Liver (tissue), 8 donors: ENCODE measurements at regions not wholly inside any gene's neighbourhood (a gene's known extent, or its start where the extent isn't known, plus 50 kb on each side); places are given as distances from the start of the nearest gene placed in this dataset.

Source experiments
- DNase-seq: peaks from one replicate; pipeline ENCODE4 v3.0.0-alpha.2; 2017; ENCODE audit warnings: low spot score
- H3K27ac ChIP-seq, 2 donors: one replicate each; pipeline ENCODE4 v1.7.0; 2013; ENCODE audit warnings: inconsistent platforms in 2 of 2, low read length in 2 of 2, control low read depth in 1 of 2, low read depth in 1 of 2, mild to moderate bottlenecking in 1 of 2
- H3K27me3 ChIP-seq, 4 donors: one replicate each; pipeline versions ENCODE4 v1.6.1 to v1.7.0; 2013; ENCODE audit warnings: low read length in 3 of 4, inconsistent platforms in 1 of 4, mild to moderate bottlenecking in 1 of 4, moderate library complexity in 1 of 4; ENCODE audit not compliant: control insufficient read depth in 4 of 4, insufficient read depth in 4 of 4
- H3K36me3 ChIP-seq, 4 donors: one replicate each; pipeline versions ENCODE4 v1.6.1 to v1.7.0; 2013; ENCODE audit warnings: low read length in 3 of 4, mild to moderate bottlenecking in 3 of 4, low read depth in 1 of 4, moderate library complexity in 1 of 4; ENCODE audit not compliant: control insufficient read depth in 4 of 4, insufficient read depth in 3 of 4
- H3K4me1 ChIP-seq, 4 donors: one replicate each; pipeline versions ENCODE4 v1.6.1 to v1.7.0; 2013; ENCODE audit warnings: low read length in 3 of 4, mild to moderate bottlenecking in 3 of 4, moderate library complexity in 1 of 4; ENCODE audit not compliant: control insufficient read depth in 4 of 4, insufficient read depth in 4 of 4
- H3K4me3 ChIP-seq, 3 donors: one replicate each; pipeline versions ENCODE4 v1.6.1 to v1.7.0; 2013; ENCODE audit warnings: low read length in 3 of 3, control low read depth in 1 of 3, low read depth in 1 of 3, mild to moderate bottlenecking in 1 of 3
- H3K9ac ChIP-seq, 2 donors: one replicate each; pipeline ENCODE4 v1.7.0; 2013; ENCODE audit warnings: low read length in 2 of 2, mild to moderate bottlenecking in 2 of 2, moderate library complexity in 2 of 2, control low read depth in 1 of 2, low read depth in 1 of 2
- H3K9me3 ChIP-seq, 4 donors: one replicate each; pipeline versions ENCODE4 v1.6.1 to v1.7.0; 2013; ENCODE audit warnings: low read length in 3 of 4; ENCODE audit not compliant: control insufficient read depth in 4 of 4
- EGR1 ChIP-seq, 2 donors: IDR thresholded peaks; 2 replicates each; pipeline ENCODE4 v1.6.1; 2016 to 2018; ENCODE audit warnings: antibody characterized with exemption in 2 of 2, low read depth in 2 of 2
- FOXA1 ChIP-seq: IDR thresholded peaks from 2 replicates; pipeline ENCODE4 v1.6.1; 2016; ENCODE audit warnings: antibody characterized with exemption
- FOXA2 ChIP-seq: IDR thresholded peaks from 2 replicates; pipeline ENCODE4 v1.6.1; 2016; ENCODE audit warnings: antibody characterized with exemption
- HNF4A ChIP-seq, 2 donors: conservative IDR thresholded peaks; 2 replicates each; pipeline ENCODE4 v1.6.1; 2016; ENCODE audit warnings: antibody characterized with exemption in 2 of 2, mild to moderate bottlenecking in 2 of 2
- NR2F2 ChIP-seq: IDR thresholded peaks from 2 replicates; pipeline ENCODE4 v1.6.1; 2016; ENCODE audit warnings: antibody characterized with exemption
- RAD21 ChIP-seq, 2 donors: IDR thresholded peaks; 2 replicates each; pipeline ENCODE4 v1.6.1; 2016; ENCODE audit warnings: antibody characterized with exemption in 2 of 2, mild to moderate bottlenecking in 2 of 2
- SP1 ChIP-seq: IDR thresholded peaks from 2 replicates; pipeline ENCODE4 v1.6.1; 2018; ENCODE audit warnings: antibody characterized with exemption, mild to moderate bottlenecking
- YY1 ChIP-seq: IDR thresholded peaks from 2 replicates; pipeline ENCODE4 v1.6.1; 2016; ENCODE audit warnings: antibody characterized with exemption, mild to moderate bottlenecking
- WGBS: extraction: QIAGEN DNeasy Blood & Tissue Kit; methylation state at CpG from one replicate; pipeline ENCODE4 v1.1.7; 2013; 5-methylcytosine and 5-hydroxymethylcytosine counted together
- TF ChIP-seq, protein P1 (sequence below): IDR thresholded peaks from 2 replicates; pipeline ENCODE4 v1.6.1; 2016; ENCODE audit warnings: antibody characterized with exemption
- TF ChIP-seq, protein P2 (sequence below): IDR thresholded peaks from 2 replicates; pipeline ENCODE4 v1.6.1; 2016; ENCODE audit warnings: antibody characterized with exemption
- TF ChIP-seq, protein P3 (sequence below): fragments of 150-350 bp; IDR thresholded peaks from 2 replicates; pipeline ENCODE4 v1.5.1; 2017; ENCODE audit warnings: improper control_type of control experiment, low read depth, low read length; ENCODE audit not compliant: missing input control
- donor health status: healthy.
- donor health status: healthy.
- donor health status: healthy.
- donor health status: healthy.
- donor health status: healthy.

DNA sequence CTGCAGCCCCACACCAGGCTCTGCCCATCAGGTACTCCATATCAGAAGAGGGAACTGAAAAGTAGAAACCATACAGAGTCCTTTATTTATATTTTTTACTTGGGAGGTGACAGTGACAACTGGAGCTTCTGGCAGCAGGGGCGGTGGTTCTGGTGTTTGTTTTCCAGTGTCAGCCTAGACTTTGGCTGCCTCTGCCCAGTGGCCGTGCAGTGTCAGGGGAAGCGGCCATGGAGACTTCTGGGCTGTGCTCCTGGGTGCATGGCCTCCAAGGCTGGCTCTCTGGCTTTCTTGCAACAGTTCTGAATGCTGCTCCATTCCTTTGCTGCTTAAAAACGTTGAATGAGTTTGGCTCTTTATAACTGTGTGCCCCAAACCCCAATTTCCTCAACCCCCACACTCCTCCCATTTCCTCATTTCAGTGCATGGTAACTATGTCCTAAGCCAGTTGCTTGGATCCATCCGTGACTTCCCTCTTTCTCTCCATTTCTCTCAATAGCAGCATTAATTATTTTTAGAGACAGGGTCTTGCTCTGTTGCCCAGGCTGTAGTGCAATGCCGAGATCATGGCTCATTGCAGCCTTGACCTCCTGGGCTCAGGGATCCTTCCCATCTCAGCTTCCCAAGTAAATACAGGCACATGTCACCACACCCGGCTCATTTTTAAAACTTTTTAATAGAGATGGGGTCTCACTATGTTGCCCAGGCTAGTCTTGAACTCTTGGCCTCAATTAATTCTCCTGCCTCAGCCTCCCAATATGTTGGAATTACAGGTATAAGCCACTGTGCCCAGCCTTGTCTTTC lies 141.1 kb upstream of the SGK1 start:
- Histone ChIP-seq H3K27me3 (no peaks in the 10 kb centered on the region), H3K9ac (no peak overlapping the region), H3K9me3 (no peaks in the 10 kb centered on the region), H3K4me3 (no peak overlapping the region), H3K36me3 (peaks cover 0 to 1% (median 0%) of the 10 kb centered on the region in 4 donors), H3K4me1 (peaks cover 0 to 3% (median 0%) of the 10 kb centered on the region in 4 donors), H3K27ac (no peak overlapping the region)
- DNase-seq: no peak
- WGBS: 67% methylated on average over 7 of the region's 7 CpGs
- TF ChIP-seq HNF4A (conservative IDR thresholded peaks at IDR 0.05) (no peak), YY1 (peak; percentile 29), SP1 (no peak), EGR1 (IDR thresholded peaks at IDR 0.05; ENCODE audit: low read depth in 2 of 2) (no peak)
- TF ChIP-seq, protein P1, sequence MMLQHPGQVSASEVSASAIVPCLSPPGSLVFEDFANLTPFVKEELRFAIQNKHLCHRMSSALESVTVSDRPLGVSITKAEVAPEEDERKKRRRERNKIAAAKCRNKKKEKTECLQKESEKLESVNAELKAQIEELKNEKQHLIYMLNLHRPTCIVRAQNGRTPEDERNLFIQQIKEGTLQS: no peak

DNA sequence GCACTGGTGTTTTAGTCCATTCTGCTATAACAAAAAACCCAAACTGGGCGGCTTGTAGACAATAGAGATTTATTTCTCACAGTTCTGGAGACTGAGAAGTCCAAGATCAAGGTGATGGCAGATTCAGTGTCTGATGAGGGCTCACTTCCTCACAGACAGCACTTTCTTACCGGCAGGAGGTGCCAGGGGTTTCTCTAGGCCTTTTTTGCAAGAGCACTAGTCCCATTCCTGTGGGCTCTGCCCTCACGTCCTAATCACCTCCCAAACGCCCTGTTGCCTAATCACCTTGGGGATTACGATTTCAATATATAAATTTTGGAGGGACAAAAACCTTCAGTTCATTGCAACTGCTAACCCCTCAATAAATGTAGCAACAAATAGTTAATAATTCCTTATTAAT lies 140.0 kb upstream of the SGK1 start:
- Histone ChIP-seq H3K4me3 (no peak overlapping the region), H3K36me3 (peaks cover 0 to 1% (median 0%) of the 10 kb centered on the region in 4 donors), H3K27ac (no peak overlapping the region), H3K27me3 (no peaks in the 10 kb centered on the region), H3K4me1 (peaks cover 0 to 3% (median 0%) of the 10 kb centered on the region in 4 donors), H3K9ac (no peak overlapping the region), H3K9me3 (no peaks in the 10 kb centered on the region)
- DNase-seq: no peak
- WGBS: 86% methylated on average over 5 of the region's 5 CpGs
- no peak for TF ChIP-seq FOXA2
- TF ChIP-seq, protein P2, sequence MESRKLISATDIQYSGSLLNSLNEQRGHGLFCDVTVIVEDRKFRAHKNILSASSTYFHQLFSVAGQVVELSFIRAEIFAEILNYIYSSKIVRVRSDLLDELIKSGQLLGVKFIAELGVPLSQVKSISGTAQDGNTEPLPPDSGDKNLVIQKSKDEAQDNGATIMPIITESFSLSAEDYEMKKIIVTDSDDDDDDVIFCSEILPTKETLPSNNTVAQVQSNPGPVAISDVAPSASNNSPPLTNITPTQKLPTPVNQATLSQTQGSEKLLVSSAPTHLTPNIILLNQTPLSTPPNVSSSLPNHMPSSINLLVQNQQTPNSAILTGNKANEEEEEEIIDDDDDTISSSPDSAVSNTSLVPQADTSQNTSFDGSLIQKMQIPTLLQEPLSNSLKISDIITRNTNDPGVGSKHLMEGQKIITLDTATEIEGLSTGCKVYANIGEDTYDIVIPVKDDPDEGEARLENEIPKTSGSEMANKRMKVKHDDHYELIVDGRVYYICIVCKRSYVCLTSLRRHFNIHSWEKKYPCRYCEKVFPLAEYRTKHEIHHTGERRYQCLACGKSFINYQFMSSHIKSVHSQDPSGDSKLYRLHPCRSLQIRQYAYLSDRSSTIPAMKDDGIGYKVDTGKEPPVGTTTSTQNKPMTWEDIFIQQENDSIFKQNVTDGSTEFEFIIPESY: no peak
- no peak for TF ChIP-seq FOXA1
- TF ChIP-seq RAD21 (IDR thresholded peaks at IDR 0.05): peak in 1 of 2 donors; percentile 40
- TF ChIP-seq EGR1 (IDR thresholded peaks at IDR 0.05; ENCODE audit: low read depth in 2 of 2): no peak
- no peak for TF ChIP-seq YY1
- TF ChIP-seq, protein P1: no peak

DNA sequence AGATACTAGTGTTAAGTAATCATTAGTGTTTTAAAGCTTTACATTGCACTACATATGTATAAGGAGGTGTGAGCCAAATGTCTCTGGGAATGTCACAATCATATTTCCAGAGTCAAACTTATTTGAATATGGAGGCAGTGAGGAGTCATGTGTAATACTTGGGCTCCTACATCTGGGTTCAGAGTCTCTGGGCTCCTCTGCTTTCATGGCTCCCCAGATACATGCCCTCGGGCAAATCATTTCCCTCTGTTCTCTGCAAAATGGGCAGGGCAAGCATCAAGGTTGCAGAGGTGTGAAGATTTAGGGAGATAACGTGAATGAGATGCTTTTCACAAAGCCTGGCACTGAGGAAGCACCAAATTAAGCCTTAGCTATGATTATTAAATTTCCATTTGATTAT lies 138.3 kb upstream of the SGK1 start:
- 85% methylated on average over 2 of the region's 2 CpGs for WGBS

More for the DNA sequence above, 138.3 kb upstream of the SGK1 start:
- DNase-seq: no peak
- Histone ChIP-seq H3K9ac (no peak overlapping the region), H3K36me3 (peaks cover 0 to 1% (median 0%) of the 10 kb centered on the region in 4 donors), H3K4me3 (no peak overlapping the region), H3K27me3 (no peaks in the 10 kb centered on the region), H3K9me3 (no peaks in the 10 kb centered on the region), H3K4me1 (peaks cover 0 to 3% (median 0%) of the 10 kb centered on the region in 4 donors), H3K27ac (no peak overlapping the region)
- TF ChIP-seq NR2F2: no peak
- no peak for TF ChIP-seq YY1
- TF ChIP-seq, protein P1: no peak
- TF ChIP-seq, protein P3, sequence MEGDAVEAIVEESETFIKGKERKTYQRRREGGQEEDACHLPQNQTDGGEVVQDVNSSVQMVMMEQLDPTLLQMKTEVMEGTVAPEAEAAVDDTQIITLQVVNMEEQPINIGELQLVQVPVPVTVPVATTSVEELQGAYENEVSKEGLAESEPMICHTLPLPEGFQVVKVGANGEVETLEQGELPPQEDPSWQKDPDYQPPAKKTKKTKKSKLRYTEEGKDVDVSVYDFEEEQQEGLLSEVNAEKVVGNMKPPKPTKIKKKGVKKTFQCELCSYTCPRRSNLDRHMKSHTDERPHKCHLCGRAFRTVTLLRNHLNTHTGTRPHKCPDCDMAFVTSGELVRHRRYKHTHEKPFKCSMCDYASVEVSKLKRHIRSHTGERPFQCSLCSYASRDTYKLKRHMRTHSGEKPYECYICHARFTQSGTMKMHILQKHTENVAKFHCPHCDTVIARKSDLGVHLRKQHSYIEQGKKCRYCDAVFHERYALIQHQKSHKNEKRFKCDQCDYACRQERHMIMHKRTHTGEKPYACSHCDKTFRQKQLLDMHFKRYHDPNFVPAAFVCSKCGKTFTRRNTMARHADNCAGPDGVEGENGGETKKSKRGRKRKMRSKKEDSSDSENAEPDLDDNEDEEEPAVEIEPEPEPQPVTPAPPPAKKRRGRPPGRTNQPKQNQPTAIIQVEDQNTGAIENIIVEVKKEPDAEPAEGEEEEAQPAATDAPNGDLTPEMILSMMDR: no peak
- no peak for TF ChIP-seq FOXA2
- TF ChIP-seq, protein P2: no peak
- TF ChIP-seq EGR1 (IDR thresholded peaks at IDR 0.05; ENCODE audit: low read depth in 2 of 2): no peak
